GM21515 (cell line): ENCODE measurements at regions not wholly inside any gene's neighbourhood (a gene's known extent, or its start where the extent isn't known, plus 50 kb on each side); places are given as distances from the start of the nearest gene placed in this dataset.

Source experiments
- ATAC-seq: cut with Tn5 transposase; IDR thresholded peaks from one replicate; pipeline ENCODE4 v1.9.1; 2021; ENCODE audit not compliant: unreplicated experiment

- ATAC-seq = peak; percentile 92
Observed at GRCh38 chr4:10180927-10181744, 64.5 kb upstream of the WDR1 start.

- peak; percentile 20 for ATAC-seq
Observed at GRCh38 chr4:10180603-10180926, 64.0 kb upstream of the WDR1 start.

GRCh38 chr4:10179957-10180602 is 63.5 kb upstream of the WDR1 start:
- ATAC-seq = no peak

- ATAC-seq = no peak
Observed at GRCh38 chr4:10178763-10179162, 62.2 kb upstream of the WDR1 start.

DNA sequence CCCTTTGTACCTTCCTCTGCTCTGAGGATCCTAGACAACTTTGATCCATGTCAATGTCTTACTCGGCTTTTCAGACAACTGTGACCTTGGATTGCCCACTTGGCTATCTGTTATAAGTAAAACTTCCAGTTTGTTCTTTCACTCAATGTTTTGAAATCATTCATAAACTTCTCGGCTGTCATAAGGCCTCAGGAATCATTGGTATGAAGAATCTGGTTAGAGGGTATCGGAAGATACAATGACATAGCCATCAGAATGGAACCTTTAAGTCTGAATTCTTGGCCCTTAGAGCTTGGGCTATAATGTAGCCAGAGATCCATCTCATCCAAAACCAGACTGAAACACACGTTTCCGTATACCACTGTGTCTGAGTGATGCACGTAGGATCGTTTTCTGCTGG is 59.0 kb upstream of the WDR1 start:
- ATAC-seq = no peak

DNA sequence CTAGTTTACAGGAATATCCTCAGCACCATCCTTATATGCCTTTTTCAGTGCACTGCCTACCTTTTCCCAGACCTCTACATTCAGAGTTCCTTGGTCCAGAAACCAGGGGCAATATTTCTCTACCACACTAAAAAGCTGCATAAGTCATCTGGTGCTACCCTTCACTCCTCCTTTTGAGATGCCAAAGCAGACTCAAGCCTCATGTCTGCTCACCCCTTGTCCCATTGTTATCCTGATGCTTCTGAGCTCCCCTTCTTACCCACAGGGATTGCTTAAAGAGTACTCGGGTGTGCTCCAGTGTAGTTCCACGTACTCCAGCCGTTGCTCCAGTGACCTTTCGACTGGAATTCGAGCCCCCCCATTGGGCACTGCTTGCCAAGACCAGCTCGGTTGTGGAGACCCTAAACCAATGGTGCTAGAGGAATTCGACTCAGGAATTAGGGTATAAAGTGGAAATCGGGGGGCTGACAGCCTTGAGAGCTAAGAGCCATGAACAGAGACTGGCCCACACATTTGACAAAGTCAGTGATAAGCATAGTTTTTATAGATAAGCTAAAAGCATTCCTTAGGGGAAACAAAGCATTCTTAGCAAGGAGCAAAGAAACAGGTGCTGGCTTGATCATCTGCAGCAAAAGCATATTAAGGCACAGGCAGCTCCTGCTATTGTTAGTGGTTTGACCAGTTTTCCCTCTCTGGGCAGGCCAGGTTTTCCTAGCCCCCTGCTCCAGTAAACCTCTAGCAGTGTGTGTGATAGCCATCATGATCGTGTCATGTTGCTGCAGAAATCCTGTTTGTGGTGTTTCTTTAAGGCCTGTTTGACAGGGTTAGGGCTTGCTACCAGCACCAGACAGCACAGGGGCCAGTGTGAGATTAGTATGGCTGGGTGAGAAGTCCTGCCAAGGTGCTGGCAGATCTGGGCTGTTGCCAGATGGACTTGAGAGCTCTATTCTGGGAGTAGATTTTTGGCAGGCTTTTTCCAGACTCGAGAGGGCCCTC is 57.5 kb upstream of the WDR1 start:
- ATAC-seq = no peak

GRCh38 chr4:10173037-10173753 is 56.6 kb upstream of the WDR1 start:
- ATAC-seq = no peak

DNA sequence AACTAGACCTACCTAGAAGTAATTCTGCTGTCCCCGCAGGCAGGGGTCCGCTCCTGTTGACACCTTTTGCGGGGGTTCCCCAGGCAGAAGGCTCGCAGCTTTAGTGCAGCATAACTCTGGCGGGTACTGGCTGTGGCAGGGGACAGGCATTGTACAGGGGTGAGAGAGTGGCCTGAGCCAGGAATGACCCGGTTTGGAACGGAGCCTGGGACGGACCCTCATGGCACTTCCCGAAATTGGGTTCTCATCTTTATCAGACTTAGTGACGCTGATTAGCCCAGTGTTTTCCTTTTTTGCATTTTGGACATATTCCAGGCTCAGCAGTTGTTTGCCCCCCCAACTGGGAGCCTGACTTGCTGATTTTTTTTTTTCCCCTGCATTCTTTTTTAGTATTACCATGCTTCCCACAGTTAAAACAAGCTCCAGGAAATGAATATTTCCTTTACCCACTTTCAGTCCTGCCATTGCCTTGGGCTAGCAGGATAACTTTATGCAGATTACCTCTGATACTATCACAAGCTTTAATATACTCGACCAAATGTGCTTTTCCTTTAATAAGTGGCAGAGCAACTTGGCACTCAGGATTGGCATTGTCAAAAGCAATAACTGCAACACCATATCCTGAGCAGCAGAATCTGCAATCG is 55.8 kb upstream of the WDR1 start:
- no peak for ATAC-seq

DNA sequence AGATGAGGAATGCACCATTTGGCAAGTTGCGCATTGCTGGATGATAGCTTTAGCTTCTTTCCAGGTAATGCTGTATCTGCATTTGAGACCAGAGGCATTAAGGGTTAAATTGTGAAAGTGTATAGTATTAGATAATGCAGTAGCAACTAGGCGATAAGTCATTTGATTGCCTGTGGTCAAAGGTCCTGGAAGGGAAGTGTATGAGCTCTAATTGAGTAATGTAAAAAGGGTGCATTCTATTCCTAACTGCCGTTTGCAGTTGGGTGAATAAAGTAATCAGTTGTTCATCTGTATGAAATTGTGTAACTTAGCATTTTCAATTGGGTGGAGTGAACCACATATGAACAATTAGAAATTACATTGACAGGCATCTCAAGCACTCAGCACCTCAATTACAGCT is 54.5 kb upstream of the WDR1 start:
- ATAC-seq = no peak

DNA sequence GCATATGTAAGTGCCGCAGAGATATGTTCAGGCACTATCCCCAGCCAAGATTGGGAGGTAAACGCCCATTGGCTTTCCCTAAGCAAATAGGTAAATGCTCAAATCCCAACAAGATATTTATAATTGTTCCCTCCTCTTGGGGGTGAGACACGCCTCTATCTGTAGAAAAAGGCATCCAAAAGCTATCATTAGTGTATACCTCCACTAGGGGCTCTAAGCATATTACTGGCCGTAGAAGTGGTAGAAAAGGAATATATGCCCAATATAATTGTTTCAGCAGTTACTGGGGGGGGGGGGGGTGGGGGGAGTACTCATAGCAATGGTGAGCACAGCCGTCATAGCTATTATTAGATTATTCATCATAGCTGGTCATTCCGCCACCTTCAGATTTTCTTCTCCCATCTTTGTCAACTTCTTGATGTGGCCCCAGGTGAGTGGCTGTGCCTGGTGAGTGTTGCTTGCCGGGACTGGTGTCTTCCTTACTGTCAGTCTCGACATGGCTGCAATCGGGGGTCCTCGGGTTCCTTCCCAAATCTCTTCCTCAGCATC is 53.3 kb upstream of the WDR1 start:
- ATAC-seq = no peak

DNA sequence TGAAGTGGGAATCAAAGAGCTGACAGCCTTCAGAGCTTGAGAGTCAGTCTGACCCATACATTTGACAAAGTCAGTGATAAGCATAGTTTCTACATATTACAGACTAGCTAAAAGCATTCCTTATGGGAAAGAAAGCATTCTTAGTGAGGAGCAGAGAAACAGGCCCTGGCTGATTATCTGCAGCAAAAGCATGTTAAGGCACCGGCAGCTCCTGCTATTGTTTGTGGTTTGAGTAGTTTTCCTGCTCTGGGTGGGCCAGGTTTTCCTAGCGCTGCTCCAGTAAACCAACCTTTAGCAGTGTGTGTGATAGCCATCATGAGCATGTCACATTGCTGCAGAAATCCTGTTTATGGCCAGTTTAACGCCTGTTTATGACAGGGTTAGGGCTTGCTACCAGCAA is 51.6 kb upstream of the WDR1 start:
- no peak for ATAC-seq

DNA sequence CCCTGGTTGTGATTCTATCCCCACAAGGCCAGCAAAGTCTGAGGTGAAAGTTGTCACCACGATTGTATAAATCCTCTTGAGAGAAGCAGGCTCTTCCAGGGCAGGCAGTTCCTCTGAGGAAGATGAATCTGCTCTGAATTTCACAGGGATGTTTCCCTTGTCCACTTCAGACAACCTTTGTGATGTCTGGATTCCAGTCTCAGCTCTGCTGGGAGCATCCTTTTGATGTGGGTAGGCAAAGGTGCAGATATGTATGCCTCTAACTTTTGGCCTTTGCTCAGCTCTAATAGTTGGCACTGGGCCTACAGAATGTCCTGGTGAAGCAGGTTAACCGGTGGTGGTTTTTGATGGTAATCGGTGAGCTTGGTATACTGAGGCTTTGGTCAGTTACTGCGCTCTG is 50.6 kb upstream of the WDR1 start:
- no peak for ATAC-seq
